ENCODE measurements at regions not wholly inside any gene's neighbourhood (a gene's known extent, or its start where the extent isn't known, plus 50 kb on each side); places are given as distances from the start of the nearest gene placed in this dataset.
"Not testable (repeated sequence)": the region's sequence is repeated elsewhere in the genome, so short reads cannot be mapped to it uniquely, and the experiment has no call there.

DNA sequence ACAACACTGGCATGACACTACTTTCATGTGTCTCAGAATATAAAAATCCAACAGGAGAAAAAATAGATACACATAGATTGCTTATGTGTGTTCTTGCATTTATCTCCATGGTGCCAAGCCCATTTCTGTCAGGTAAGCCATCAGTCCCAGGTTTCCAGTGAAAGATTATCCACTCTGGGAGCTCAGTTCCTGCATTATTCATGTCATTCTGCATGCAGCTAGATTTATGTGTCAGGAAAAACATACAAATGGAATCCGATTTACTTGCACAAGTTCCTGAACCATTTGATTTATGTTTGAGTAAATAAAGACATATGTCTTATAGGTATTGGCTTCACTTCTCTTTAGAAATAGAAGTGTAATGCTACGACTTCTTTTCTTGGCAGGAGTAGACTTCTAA is 569.7 kb downstream of the KCNJ2 start:
- no peak for DNase-seq (ENCODE audit: low read depth)
- H3K27me3 ChIP-seq (ENCODE audit: control insufficient read depth, insufficient read depth, low read length), result no peaks in the 10 kb centered on the region

DNA sequence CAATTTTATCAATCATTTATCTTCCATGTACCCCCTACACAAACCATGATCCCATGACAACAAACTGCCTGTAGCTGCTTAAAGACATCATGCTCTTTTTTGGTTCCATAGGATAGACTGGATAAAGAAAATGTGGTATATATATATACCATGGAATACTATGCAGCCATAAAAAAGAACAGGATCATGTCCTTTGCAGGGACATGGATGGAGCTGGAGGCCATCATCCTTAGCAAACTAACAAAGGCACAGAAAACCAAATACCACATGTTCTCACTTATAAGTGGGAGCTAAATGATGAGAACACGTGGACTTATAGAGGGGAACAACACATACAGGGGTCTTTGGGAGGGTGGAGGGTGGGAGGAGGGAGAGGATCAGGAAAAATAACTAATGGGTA is 577.2 kb downstream of the KCNJ2 start:
- not testable (repeated sequence) for H3K4me3 ChIP-seq (ENCODE audit: low read depth, low read length); H3K36me3 ChIP-seq (ENCODE audit: control insufficient read depth, insufficient read depth, low read length); H3K27me3 ChIP-seq (ENCODE audit: control insufficient read depth, insufficient read depth, low read length); DNase-seq (ENCODE audit: low read depth)

More for the DNA sequence above, 569.7 kb downstream of the KCNJ2 start:
- Histone ChIP-seq H3K4me3 (ENCODE audit: low read depth, low read length) (no peak overlapping the region), H3K36me3 (ENCODE audit: control insufficient read depth, insufficient read depth, low read length) (no peaks in the 10 kb centered on the region)
- TF ChIP-seq, protein P1, sequence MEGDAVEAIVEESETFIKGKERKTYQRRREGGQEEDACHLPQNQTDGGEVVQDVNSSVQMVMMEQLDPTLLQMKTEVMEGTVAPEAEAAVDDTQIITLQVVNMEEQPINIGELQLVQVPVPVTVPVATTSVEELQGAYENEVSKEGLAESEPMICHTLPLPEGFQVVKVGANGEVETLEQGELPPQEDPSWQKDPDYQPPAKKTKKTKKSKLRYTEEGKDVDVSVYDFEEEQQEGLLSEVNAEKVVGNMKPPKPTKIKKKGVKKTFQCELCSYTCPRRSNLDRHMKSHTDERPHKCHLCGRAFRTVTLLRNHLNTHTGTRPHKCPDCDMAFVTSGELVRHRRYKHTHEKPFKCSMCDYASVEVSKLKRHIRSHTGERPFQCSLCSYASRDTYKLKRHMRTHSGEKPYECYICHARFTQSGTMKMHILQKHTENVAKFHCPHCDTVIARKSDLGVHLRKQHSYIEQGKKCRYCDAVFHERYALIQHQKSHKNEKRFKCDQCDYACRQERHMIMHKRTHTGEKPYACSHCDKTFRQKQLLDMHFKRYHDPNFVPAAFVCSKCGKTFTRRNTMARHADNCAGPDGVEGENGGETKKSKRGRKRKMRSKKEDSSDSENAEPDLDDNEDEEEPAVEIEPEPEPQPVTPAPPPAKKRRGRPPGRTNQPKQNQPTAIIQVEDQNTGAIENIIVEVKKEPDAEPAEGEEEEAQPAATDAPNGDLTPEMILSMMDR (IDR thresholded peaks at IDR 0.05; ENCODE audit: insufficient read depth, low read length, poor library complexity, severe bottlenecking), result no peak

DNA sequence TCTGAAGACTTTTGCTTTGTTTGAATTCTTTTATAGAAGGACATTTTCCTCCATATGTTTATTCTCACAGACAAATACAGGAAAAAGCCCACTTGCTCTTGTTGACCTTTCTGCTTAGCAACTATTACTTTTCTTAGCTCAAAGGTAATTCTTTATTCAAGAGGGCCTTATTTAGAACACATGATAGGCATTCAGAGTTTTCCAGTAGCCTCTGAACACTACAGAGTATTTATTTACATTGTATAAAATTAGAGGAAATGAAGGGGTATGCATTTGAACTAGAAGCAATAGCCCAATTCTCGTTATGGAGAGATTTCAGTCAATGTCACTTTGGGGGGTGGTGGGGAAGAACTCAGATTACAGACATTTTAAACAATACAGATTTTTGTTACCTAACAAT is 581.7 kb downstream of the KCNJ2 start:
- no peak for DNase-seq (ENCODE audit: low read depth)
- Histone ChIP-seq H3K4me3 (ENCODE audit: low read depth, low read length) (no peak overlapping the region), H3K36me3 (ENCODE audit: control insufficient read depth, insufficient read depth, low read length) (no peaks in the 10 kb centered on the region), H3K27me3 (ENCODE audit: control insufficient read depth, insufficient read depth, low read length) (no peaks in the 10 kb centered on the region)
- TF ChIP-seq, protein P1 (IDR thresholded peaks at IDR 0.05; ENCODE audit: insufficient read depth, low read length, poor library complexity, severe bottlenecking), result no peak

DNA sequence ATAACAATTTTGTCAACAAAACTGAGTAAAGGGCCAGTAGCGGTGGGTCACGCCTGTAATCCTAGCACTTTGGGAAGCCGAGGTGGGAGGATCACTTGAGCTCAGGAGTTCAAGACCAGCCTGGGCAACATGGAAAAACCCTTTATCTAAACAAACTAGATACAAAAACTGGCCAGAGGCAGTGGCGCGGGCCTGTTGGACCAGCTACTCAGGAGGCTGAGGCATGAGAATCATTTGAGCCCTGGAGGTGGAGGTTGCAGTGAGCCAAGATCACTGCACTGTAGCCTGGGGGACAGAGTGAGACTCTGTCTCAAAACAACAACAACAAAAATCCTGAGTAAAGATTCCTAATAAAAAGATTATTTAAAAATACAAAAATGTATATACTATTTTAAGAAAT is 583.1 kb downstream of the KCNJ2 start:
- DNase-seq (ENCODE audit: low read depth), result not testable (repeated sequence)

DNA sequence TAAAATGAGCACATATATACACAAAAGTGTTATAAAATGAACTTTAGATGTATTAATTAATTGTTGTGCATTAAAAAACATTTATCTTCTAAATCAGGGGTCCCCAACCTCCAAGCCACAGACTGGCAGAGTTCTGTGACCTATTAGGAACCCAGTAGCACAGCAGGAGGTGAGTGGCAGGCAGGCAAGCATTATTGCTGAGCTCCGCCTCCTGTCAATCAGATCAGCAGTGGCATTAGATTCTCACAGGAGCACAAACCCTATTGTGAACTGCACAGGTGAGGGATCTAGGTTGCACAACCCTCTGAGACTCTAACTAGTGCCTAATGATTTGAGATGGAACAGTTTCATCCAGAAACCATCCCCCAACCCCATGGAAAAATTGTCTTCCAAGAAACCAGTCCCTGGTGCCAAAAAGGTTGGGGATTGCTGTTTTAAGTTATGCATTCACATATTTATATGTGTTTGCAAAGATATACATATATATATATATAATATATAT is 583.7 kb downstream of the KCNJ2 start:
- TF ChIP-seq, protein P1 (IDR thresholded peaks at IDR 0.05; ENCODE audit: insufficient read depth, low read length, poor library complexity, severe bottlenecking), result no peak
- no peaks in the 10 kb centered on the region for H3K36me3 ChIP-seq (ENCODE audit: control insufficient read depth, insufficient read depth, low read length)
- DNase-seq (ENCODE audit: low read depth), result no peak
- no peak overlapping the region for H3K4me3 ChIP-seq (ENCODE audit: low read depth, low read length)
- no peaks in the 10 kb centered on the region for H3K27me3 ChIP-seq (ENCODE audit: control insufficient read depth, insufficient read depth, low read length)

More for the DNA sequence above, 583.1 kb downstream of the KCNJ2 start:
- not testable (repeated sequence) for H3K27me3 ChIP-seq (ENCODE audit: control insufficient read depth, insufficient read depth, low read length); H3K4me3 ChIP-seq (ENCODE audit: low read depth, low read length); H3K36me3 ChIP-seq (ENCODE audit: control insufficient read depth, insufficient read depth, low read length)

DNA sequence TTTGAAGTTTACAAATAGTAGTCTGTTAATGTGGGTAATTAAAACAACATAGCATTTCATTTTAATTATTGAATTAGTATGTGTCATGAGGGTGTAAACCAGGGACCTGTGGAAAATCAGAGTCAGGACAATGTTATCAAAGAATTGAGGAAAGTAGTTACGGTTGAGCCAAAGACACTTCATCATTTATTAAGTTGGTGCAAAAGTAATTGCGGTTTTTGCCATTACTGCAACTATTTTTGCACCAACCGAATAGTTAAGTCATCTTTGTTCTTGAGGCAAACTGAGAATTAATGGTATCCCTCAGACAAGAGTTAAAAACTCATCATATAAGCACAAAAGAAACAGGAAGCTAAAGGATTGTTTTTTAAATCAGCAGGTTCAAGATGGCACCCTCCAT is 593.7 kb downstream of the KCNJ2 start:
- TF ChIP-seq, protein P1 (IDR thresholded peaks at IDR 0.05; ENCODE audit: insufficient read depth, low read length, poor library complexity, severe bottlenecking), result no peak
- DNase-seq (ENCODE audit: low read depth), result no peak
- Histone ChIP-seq H3K36me3 (ENCODE audit: control insufficient read depth, insufficient read depth, low read length) (no peaks in the 10 kb centered on the region), H3K27me3 (ENCODE audit: control insufficient read depth, insufficient read depth, low read length) (no peaks in the 10 kb centered on the region), H3K4me3 (ENCODE audit: low read depth, low read length) (no peak overlapping the region)

DNA sequence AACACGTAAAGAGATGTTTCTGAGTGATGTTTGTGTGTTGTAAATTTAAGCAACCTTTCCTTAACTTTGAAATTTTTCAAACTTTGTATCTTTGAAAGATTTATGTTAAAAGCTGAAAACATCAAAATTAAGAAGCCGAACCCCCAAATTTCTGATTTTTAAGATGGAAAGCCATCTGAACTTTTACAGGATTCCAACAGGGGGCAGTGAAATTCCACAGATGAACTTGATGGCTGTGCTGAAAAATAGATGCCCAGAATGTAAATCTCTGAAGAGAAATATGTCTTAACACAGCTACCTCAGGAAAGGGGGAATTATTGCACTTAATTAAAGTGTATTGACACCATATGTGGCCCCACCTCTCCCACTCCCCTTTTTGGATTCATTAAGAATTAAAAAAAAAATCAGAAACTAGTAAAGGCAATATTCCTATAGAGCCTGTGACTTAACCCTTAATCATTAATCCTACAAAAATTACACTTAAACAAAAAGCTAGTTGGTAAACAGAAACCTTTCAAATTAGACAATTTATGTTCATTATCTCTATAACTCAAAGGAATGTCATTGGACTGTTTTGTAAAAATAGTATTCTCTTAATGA is 597.9 kb downstream of the KCNJ2 start:
- no peaks in the 10 kb centered on the region for H3K36me3 ChIP-seq (ENCODE audit: control insufficient read depth, insufficient read depth, low read length)
- no peak for DNase-seq (ENCODE audit: low read depth)
- TF ChIP-seq, protein P1 (IDR thresholded peaks at IDR 0.05; ENCODE audit: insufficient read depth, low read length, poor library complexity, severe bottlenecking), result peak; percentile 73

More for the DNA sequence above, 597.9 kb downstream of the KCNJ2 start:
- Histone ChIP-seq H3K27me3 (ENCODE audit: control insufficient read depth, insufficient read depth, low read length) (no peaks in the 10 kb centered on the region), H3K4me3 (ENCODE audit: low read depth, low read length) (no peak overlapping the region)
